NCI-H1930 (cell line): ENCODE measurements at regions not wholly inside any gene's neighbourhood (a gene's known extent, or its start where the extent isn't known, plus 50 kb on each side); places are given as distances from the start of the nearest gene placed in this dataset.
A peak's percentile ranks its signal among the peaks of the same experiment; 100 is the strongest.
"Not testable (repeated sequence)": the region's sequence is repeated elsewhere in the genome, so short reads cannot be mapped to it uniquely, and the experiment has no call there.

Experiments used
- DNase-seq, 2 experiments: peaks; one replicate each; lab custom pipeline; 2025; lab: John Stamatoyannopoulos, UW

- DNase-seq: no peak
Measured at GRCh38 chr21:20779321-20779720, 218.9 kb upstream of the NCAM2 start.

DNA sequence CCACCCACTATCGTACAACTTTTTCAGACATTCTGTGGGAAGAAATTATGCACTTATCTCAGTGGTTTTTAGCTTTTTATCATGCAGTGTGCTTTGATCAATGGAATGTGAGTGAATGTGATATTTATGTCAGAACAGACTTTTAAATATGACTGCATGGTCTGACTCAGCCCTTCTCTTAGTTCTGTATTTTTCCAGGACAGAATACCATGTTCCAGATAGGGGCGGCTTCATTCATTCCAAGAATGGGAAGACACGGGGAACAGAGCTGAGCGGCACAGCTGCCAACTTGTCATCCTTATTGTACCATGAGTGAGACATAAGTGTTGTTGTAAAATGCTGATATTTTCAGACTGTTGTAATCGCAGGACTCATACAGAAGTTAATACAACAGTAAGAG lies 214.6 kb upstream of the NCAM2 start:
- no peak for DNase-seq

DNA sequence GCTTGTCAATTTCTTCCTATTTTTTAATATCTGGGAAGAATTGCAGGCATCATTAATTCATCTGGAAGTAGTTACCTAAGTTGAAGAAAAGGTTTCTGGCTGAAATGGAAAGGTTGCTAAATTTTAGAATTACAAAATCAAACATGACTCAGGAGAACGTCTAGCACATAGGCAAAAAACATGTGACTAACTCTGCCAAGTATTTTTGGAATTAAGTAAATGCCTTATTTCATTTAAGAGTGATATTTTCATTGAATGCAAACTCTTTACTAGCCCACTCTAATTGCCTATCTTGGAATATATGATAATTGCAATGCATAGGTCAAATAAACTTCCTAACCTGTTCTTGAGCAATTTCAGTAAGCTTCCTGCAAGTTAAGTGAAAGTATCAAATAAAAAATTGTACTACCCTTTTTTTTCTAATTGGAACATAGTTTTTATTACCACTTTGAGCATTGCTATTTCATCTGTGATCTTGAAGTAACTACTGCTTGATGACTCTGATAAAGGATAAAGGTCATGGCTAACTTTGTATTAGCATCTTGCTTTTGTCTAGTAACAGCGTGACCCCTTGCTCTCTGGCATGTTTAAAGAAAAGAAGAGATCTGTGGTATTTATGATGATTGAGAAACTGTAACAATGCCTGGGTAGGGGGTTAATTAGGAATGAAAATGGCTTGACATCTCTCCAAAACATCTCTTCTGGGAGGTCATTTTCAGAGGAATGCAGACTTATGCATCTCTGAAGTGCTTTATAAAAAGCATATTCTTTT lies 208.3 kb upstream of the NCAM2 start:
- DNase-seq: no peak

DNA sequence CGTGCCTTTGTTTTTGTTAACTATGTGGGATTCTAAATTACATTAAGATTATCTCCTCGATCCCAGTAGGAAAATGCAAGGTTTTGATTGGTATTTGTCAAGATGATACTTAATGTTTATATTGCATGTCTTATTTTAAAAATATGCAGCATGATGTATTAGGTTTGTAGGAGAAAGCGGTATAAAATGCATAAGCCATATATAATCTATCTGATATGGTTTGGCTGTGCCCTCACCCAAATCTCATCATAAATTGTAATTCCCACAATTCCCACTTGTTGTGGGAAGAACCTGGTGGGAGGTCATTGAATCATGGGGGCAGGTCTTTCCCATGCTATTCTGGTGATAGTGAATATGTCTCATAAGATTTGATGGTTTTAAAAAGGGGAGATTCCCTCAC lies 198.1 kb upstream of the NCAM2 start:
- DNase-seq: no peak

GRCh38 chr21:20802201-20802600 lies 196.0 kb upstream of the NCAM2 start:
- no peak for DNase-seq

GRCh38 chr21:20802631-20803260 lies 195.5 kb upstream of the NCAM2 start:
- DNase-seq: no peak

- DNase-seq: no peak
Measured at GRCh38 chr21:20811702-20812101, 186.5 kb upstream of the NCAM2 start.

- no peak for DNase-seq
Measured at GRCh38 chr21:20814090-20814489, 184.1 kb upstream of the NCAM2 start.

DNA sequence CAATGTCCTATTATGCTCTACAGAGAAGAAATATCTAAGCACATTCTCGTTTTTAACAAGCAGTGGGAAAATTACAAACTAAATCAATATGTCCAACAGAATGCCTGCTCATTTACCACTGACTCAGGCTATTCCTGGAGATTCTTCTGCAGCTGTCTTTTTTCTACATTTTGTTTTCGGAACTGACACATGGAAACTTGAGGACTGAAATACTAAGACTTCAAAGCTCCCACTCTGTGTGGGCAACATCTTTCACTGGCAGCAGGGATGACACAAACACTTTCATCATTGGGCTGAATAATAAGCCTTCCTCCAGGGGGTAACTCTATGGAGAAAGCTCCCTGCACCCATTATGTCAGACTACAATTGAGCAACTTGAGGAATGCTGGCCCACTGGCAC lies 175.5 kb upstream of the NCAM2 start:
- no peak for DNase-seq

- no peak for DNase-seq
Measured at GRCh38 chr21:20852866-20853265, 145.3 kb upstream of the NCAM2 start.

- DNase-seq: peak; percentile 62 to 69
Measured at GRCh38 chr21:20856926-20857325, 141.3 kb upstream of the NCAM2 start.

GRCh38 chr21:20874202-20874601 lies 124.0 kb upstream of the NCAM2 start:
- DNase-seq: no peak

- no peak for DNase-seq
Measured at GRCh38 chr21:20875742-20876141, 122.5 kb upstream of the NCAM2 start.

GRCh38 chr21:20877976-20878375 lies 120.2 kb upstream of the NCAM2 start:
- no peak for DNase-seq

DNA sequence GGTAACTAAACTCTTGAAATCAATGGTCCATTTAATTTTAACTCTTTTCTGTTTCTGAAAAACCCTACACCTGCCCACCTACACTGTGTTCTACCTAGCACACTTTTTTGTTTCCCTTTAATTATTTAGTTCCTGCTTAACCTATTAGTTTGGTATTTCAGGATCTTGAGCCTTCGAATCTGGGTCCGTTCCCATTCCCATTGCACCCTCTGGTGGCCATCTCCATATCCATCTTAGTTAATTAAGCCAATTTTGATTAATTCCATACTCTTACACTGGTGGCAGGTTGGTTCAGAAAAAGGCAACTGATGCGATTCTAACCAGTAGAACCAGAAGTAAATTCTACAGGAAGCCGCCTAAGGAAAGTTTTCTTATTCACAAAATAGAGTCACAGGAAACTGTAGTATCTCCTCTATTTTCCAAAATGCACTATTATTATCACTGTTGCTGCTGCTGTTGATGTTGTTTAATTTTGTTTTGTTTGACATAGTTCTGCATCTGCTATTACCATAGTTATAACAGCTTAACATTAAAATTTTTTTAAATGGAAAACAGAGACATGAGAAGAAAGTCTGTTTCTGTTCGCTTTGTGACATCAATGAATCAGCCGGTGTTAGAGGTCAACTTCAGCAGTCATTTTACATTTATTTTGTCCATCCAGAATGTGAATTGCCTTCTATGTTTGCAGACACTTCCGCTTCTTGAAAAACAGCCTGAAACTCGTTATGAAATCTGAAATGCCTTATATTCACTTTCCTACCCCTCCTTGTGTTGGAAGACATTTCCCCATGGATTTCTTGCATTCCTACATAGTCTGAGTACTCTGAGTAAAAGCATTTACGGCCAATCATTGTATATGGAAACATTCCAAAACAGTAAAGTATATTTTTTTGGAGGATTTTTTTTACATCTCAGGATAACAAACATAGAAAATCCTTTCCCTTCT lies 115.5 kb upstream of the NCAM2 start:
- DNase-seq: peak in 1 of 2 experiments; percentile 3

DNA sequence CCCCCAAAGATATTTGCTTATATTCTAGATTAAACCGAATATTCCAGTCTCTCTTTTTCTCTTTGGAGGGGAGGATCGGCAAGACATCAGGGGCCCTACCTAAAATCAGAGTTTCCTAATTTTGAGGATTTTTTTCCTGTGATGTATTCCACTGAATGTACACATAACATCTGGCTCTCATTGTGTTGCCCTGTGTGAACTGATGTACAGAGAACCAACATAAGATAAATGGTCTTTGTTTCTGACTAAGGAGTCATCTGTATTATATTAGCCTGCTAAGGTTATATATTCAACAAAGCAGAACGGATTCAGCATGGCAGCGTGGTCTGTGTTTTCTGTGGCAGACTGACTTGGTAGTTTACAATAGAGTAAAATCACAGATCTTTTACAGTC lies 114.8 kb upstream of the NCAM2 start:
- no peak for DNase-seq

DNA sequence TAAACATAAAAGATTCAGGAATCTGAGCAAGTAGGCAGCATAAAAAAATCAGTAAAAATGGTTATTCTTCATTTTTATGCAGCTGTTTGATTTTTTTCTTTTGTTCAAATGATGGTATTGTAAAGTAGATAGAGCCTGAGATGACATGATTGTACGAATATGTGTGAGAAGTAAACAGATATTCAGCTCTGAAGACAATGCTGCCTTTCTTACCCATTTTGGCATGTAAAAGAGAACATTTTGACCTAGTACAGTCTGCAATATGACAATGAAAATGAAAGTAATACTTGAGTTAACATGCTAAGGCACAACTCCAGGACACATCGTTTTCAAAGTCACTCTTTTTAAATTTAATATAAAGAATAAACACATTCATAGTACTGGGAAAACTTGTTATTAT lies 95.7 kb upstream of the NCAM2 start:
- DNase-seq: no peak

DNA sequence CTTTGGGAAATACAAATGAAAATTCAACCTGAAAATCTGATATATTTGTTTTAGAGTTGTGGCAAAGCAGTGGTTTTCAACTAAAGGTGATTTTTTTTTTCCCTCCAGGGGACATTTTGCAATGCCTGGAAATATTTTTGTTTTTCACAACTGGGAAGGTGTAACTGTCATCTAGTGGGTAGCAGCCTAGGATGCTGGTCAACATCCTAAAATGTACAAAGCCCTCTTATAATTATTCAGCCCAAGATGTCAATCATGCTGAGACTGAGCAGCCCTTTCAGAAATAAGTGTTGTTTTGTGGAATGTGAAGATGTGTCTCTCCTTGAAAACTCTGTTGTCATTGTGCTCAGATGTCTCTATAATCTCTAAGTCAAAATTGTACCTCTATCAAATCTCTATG lies 95.2 kb upstream of the NCAM2 start:
- no peak for DNase-seq

DNA sequence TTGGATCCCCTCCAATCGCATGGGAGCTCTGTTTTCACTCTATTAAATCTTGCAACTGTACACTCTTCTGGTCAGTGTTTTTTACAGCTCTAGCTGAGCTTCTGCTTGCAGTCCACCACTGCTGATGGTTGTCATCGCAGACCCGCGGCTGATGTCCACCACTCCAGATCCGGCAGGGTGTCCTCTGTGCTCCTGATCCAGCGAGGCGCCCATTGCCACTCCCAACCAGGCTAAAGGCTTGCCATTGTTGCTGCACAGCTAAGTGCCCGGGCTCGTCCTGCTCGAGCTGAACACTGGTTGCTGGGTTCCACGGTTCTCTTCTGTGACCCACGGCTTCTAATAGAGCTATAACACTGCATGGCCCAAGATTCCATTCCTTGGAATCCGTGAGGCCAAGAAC lies 70.7 kb upstream of the NCAM2 start:
- not testable (repeated sequence) for DNase-seq

DNA sequence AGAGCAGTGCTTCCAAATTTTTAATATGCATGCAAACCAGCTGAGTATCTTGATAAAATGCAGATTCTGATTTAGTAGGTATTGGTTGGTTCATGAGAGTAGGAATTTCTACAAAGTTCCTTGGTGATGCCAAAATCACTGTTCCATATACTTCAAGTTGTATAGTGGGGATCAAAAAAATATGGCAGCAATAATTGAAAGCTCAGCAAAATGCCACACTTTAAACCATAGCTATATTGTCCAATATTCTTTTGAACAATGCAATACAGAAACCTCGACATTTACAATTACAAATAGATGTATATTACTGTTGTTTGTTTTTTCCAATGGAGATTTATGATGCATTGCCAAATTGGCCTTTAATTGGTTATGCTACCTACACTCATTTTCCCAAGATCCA lies 55.7 kb upstream of the NCAM2 start:
- DNase-seq: no peak

DNA sequence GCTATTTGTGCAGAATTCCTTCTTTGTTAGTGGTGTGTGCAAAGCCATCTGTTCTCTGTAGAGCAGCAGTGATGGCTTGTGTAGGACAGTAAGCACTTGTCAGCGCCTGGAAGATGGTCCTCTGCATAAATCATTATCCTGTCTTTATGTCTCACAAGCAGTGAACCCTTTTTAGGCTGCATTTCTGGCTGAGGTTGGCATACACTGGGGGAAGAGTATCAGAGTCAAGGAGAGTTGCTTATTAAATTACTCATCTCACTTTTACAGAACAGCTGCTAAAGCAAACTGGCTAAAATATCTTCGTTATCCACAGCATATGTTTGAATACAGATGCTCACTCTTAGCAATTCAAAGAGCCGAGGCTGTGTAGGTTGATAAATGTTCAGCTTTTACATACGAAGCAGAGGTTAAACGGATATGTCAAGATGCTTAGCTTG lies 54.6 kb upstream of the NCAM2 start:
- no peak for DNase-seq

DNA sequence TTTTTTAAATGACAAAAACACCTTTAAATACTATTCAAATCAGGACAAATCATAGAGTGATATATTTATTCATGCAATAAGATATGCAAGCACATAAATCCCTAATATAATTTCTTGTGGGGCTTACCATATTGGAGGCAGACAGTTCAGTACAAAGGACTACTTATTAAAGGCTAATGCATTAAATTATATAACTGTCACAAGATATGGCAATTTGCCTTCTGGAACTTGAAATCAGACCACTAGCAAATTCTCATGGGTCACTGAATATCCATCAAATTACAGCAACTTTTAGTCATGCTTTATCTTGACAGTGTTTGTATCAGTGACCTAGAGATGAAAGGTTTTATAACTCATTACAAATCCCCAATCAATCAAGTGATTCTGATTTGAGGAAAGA lies 54.1 kb upstream of the NCAM2 start:
- no peak for DNase-seq

GRCh38 chr21:20946701-20947100 lies 51.5 kb upstream of the NCAM2 start:
- no peak for DNase-seq
